Activated CD8-positive, alpha-beta T cell treated with anti-CD3 and anti-CD28 coated beads for 36 hours (primary cell): ENCODE measurements at regions not wholly inside any gene's neighbourhood (a gene's known extent, or its start where the extent isn't known, plus 50 kb on each side); places are given as distances from the start of the nearest gene placed in this dataset.
A peak's percentile ranks its signal among the peaks of the same experiment; 100 is the strongest.
"Not testable (repeated sequence)": the region's sequence is repeated elsewhere in the genome, so short reads cannot be mapped to it uniquely, and the experiment has no call there.

Experiments used
- ATAC-seq: fragments of 200-7000 bp; cut with Tn5 transposase; one replicate; pipeline ENCODE4 v1.10.0; 2021; ENCODE audit warnings: mild to moderate bottlenecking, moderate library complexity
- CTCF ChIA-PET: fragments of 350-600 bp; sonication (Branson Sonifier 250); formaldehyde crosslinking; loops from one replicate; lab custom pipeline; 2021; ENCODE audit warnings: antibody characterized with exemption; lab: Charles Lee
- POLR2A ChIA-PET: fragments of 350-600 bp; sonication (Branson Sonifier 250); formaldehyde crosslinking; loops from one replicate; lab custom pipeline; 2021; ENCODE audit warnings: antibody characterized with exemption; lab: Charles Lee
- DNase-seq: peaks from one replicate; pipeline ENCODE4 v3.0.0-alpha.2; 2020
- H3K27ac Mint-ChIP-seq: one replicate; pipeline ENCODE4 v1.8.0; 2021; ENCODE audit warnings: mild to moderate bottlenecking, mixed read lengths
- H3K27me3 Mint-ChIP-seq: one replicate; pipeline ENCODE4 v1.8.0; 2021; ENCODE audit warnings: mixed read lengths
- H3K36me3 Mint-ChIP-seq: one replicate; pipeline ENCODE4 v1.8.0; 2021; ENCODE audit warnings: low read depth, mixed read lengths
- H3K4me1 Mint-ChIP-seq: one replicate; pipeline ENCODE4 v1.8.0; 2021; ENCODE audit warnings: low read depth, mixed read lengths
- H3K4me3 Mint-ChIP-seq: one replicate; pipeline ENCODE4 v1.8.0; 2021; ENCODE audit warnings: mild to moderate bottlenecking, moderate library complexity, mixed read lengths
- H3K9me3 Mint-ChIP-seq: one replicate; pipeline ENCODE4 v1.8.0; 2021; ENCODE audit warnings: mixed read lengths
- CTCF ChIP-seq: fragments of 200-600 bp; IDR thresholded peaks from one replicate; pipeline ENCODE4 v1.8.0; 2022; ENCODE audit warnings: antibody characterized with exemption, mild to moderate bottlenecking
- intact Hi-C: fragments of 100-400 bp; cut with micrococcal nuclease; formaldehyde crosslinking; loops from one replicate; pipeline ENCODE4 v1.10.0; 2022

- ChIA-PET CTCF (interaction anchor here (1.1 to 1.4 kb wide), 2 partner anchors 9 to 11 kb away, joined by 4 to 5 read pairs; no protein-coding TSS in a partner anchor), POLR2A (no interaction called here)
- intact Hi-C loops, result no loop called here
- ATAC-seq (no peak), DNase-seq (no peak)
- Mint-ChIP-seq H3K27ac (no peak overlapping the region), H3K9me3 (no peaks in the 10 kb centered on the region), H3K4me3 (no peak overlapping the region), H3K4me1 (peaks cover 13% of the 10 kb centered on the region), H3K27me3 (peaks cover 1% of the 10 kb centered on the region), H3K36me3 (no peaks in the 10 kb centered on the region)
- no peak for TF ChIP-seq CTCF
These were observed 69.6 kb downstream of the SLC41A2 start for GRCh38 chr12:104888481-104888880.

GRCh38 chr12:104887452-104887851, 70.6 kb downstream of the SLC41A2 start:
- DNase-seq, result no peak
- peaks cover 2% of the 10 kb centered on the region for H3K9me3 Mint-ChIP-seq
- peaks cover 13% of the 10 kb centered on the region for H3K4me1 Mint-ChIP-seq
- no peak overlapping the region for H3K27ac Mint-ChIP-seq
- peaks cover 1% of the 10 kb centered on the region for H3K27me3 Mint-ChIP-seq
- intact Hi-C loops, result no loop called here
- no peak overlapping the region for H3K4me3 Mint-ChIP-seq
- ChIA-PET POLR2A (no interaction called here), CTCF (interaction anchor here (1.1 to 1.4 kb wide), 2 partner anchors 10 kb away, joined by 4 to 5 read pairs; no protein-coding TSS in a partner anchor)
- no peak for TF ChIP-seq CTCF
- ATAC-seq, result no peak
- no peaks in the 10 kb centered on the region for H3K36me3 Mint-ChIP-seq

DNA sequence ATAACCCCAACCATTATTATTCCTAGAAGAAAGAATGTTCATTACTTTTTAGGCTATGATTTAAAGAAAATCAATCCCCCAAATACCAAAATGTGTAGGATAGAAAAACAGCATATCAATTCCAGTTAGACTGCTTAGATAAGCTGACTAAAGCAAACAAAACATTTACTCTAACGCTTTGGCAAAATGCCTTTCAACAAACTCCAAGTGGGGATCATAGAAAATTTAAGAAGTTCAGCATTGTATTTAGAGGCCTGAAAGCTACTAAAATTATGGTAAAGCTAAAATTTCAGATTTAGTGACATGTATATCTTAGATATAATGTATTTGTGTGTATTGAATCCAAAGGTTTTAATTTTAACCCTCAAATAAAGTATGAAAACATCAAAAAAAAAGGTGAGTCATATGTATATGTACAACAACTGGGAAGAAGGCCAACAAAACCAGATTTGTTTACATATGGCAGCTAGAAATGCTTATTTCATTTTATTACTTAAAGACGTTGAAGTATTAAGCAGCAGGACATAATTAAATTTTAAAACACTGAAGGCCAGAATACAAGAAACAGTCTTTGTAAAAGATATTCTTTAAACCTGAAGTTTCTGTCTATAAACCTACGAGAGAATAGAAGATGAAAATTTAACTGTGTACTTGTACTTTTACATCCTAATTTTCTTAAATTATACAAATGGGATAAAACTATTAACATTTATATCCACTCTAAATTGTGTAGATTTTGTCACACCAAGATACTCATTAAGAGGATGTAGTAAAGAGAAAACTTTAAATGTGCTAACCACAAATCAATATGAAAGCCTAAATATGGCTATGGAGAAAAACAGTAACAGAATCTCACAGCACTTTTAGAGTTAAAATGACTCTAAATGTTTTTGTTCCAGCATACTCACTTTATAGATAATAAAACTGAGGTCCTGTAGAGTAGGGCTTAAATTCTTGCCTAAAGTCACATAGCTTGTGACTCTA, 71.4 kb downstream of the SLC41A2 start:
- peaks cover 2% of the 10 kb centered on the region for H3K9me3 Mint-ChIP-seq
- H3K36me3 Mint-ChIP-seq, result no peaks in the 10 kb centered on the region
- H3K27me3 Mint-ChIP-seq, result peaks cover 1% of the 10 kb centered on the region
- intact Hi-C loops, result no loop called here
- ChIA-PET POLR2A (no interaction called here), CTCF (no interaction called here)
- no peak overlapping the region for H3K27ac Mint-ChIP-seq
- ATAC-seq (no peak), DNase-seq (no peak)
- peaks cover 13% of the 10 kb centered on the region for H3K4me1 Mint-ChIP-seq
- no peak overlapping the region for H3K4me3 Mint-ChIP-seq
- TF ChIP-seq CTCF, result no peak

DNA sequence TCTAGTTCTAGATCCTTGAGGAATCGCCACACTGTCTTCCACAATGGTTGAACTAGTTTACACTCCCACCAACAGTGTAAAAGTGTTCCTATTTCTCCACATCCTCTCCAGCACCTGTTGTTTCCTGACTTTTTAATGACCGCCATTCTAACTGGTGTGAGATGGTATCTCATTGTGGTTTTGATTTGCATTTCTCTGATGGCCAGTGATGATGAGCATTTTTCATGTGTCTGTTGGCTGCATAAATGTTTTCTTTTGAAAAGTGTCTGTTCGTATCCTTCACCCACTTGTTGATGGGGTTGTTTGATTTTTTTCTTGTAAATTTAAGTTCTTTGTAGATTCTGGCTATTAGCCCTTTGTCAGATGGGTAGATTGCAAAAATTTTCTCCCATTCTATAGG, 79.2 kb downstream of the SLC41A2 start:
- H3K36me3 Mint-ChIP-seq, H3K9me3 Mint-ChIP-seq, ATAC-seq, H3K27ac Mint-ChIP-seq, H3K4me1 Mint-ChIP-seq, CTCF ChIA-PET, H3K27me3 Mint-ChIP-seq, DNase-seq, H3K4me3 Mint-ChIP-seq, POLR2A ChIA-PET: not testable (repeated sequence)
- intact Hi-C loops, result loop anchor here (5.0 to 10.0 kb wide), 2 partner anchors 176 to 497 kb away; no protein-coding TSS in a partner anchor

DNA sequence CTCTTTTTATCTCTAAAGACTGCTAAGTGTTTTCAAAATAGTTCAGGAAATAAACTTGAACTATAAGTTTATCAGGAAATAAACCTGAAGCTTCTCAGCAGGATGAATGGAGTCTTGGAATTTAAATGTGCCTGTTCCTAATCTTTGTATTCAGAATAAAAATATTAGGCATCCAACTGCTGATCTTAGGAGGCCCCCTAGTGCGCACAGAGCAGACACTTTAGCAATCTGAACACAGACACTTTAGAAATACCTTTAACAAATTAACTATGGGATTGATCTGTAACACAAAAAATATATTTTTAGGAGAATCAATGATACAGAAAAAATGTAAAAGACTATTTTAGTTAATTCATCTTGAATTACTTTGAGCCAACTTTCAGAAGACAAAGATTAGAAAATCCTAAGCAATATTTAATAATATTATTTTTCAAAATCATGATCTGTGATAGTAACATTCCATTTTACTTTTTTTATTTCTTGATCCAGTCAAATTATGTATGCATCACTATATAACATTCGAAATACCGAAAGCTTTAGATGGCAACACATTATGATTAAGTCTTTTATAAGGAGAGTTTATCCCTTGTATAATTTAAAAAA, 80.9 kb downstream of the SLC41A2 start:
- peak; percentile 42 for ATAC-seq
- Mint-ChIP-seq H3K27me3 (no peaks in the 10 kb centered on the region), H3K4me1 (peaks cover 2% of the 10 kb centered on the region), H3K9me3 (no peaks in the 10 kb centered on the region), H3K36me3 (no peaks in the 10 kb centered on the region), H3K4me3 (no peak overlapping the region), H3K27ac (no peak overlapping the region)
- TF ChIP-seq CTCF, result peak; percentile 71
- peak; percentile 53 for DNase-seq
- intact Hi-C loops, result loop anchor here (5.0 to 10.0 kb wide), 2 partner anchors 178 to 495 kb away; no protein-coding TSS in a partner anchor
- POLR2A ChIA-PET, result interaction anchor here (0.5 kb wide), 1 partner anchor 57 kb away, joined by 3 read pairs; no protein-coding TSS in a partner anchor
- CTCF ChIA-PET, result interaction anchor here (1.0 to 1.5 kb wide), 8 partner anchors 11 to 498 kb away, joined by 3 to 10 read pairs (median 4); no protein-coding TSS in a partner anchor
